ENCODE measurements at regions not wholly inside any gene's neighbourhood (a gene's known extent, or its start where the extent isn't known, plus 50 kb on each side); places are given as distances from the start of the nearest gene placed in this dataset.
A peak's percentile ranks its signal among the peaks of the same experiment; 100 is the strongest.

- Histone ChIP-seq H3K4me3 (ENCODE audit: low read depth in 2 of 2, low read length in 1 of 2) (peak overlapping the region; percentile 20 to 26; a peak in 1 of 4 replicates), H3K9me3 (no peaks in the 10 kb centered on the region), H3F3A (replicated peaks; ENCODE audit: insufficient read depth) (peaks cover 40% of the 10 kb centered on the region), H3K4me2 (peak overlapping the region; percentile 95), H3K27ac (ENCODE audit: low read depth in 2 of 2, low read length in 1 of 2) (peak overlapping the region; percentile 79 to 100), H3K36me3 (replicated peaks in 1 of 2; ENCODE audit: control insufficient read depth in 1 of 2, insufficient read depth in 2 of 2, low read length in 1 of 2) (peaks cover 0 to 4% of the 10 kb centered on the region in 2 experiments), H3K9me2 (no peaks in the 10 kb centered on the region), H4K20me1 (ENCODE audit: insufficient read depth) (no peaks in the 10 kb centered on the region), H3K79me2 (ENCODE audit: insufficient read depth) (peaks cover 100% of the 10 kb centered on the region), H2AFZ (ENCODE audit: low read depth) (no peak overlapping the region), H3K4me1 (ENCODE audit: control insufficient read depth in 1 of 2, insufficient read depth in 2 of 2, low read depth in 1 of 2, low read length in 1 of 2) (peaks cover 46 to 69% of the 10 kb centered on the region in 2 experiments), H3K9ac (peak overlapping the region; percentile 99), H3K27me3 (ENCODE audit: insufficient read depth) (no peaks in the 10 kb centered on the region)
- no peak for DNase-seq
- ChIA-PET CTCF (interaction anchor here (1.2 to 1.5 kb wide), 3 partner anchors 48 to 66 kb away, joined by 3 to 7 read pairs (median 4); no protein-coding TSS in a partner anchor), POLR2A (no interaction called here)
- TF ChIP-seq, protein P1, sequence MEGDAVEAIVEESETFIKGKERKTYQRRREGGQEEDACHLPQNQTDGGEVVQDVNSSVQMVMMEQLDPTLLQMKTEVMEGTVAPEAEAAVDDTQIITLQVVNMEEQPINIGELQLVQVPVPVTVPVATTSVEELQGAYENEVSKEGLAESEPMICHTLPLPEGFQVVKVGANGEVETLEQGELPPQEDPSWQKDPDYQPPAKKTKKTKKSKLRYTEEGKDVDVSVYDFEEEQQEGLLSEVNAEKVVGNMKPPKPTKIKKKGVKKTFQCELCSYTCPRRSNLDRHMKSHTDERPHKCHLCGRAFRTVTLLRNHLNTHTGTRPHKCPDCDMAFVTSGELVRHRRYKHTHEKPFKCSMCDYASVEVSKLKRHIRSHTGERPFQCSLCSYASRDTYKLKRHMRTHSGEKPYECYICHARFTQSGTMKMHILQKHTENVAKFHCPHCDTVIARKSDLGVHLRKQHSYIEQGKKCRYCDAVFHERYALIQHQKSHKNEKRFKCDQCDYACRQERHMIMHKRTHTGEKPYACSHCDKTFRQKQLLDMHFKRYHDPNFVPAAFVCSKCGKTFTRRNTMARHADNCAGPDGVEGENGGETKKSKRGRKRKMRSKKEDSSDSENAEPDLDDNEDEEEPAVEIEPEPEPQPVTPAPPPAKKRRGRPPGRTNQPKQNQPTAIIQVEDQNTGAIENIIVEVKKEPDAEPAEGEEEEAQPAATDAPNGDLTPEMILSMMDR (IDR thresholded peaks at IDR 0.05): no peak
- 73% methylated on average over 7 of the region's 38 CpGs for WGBS (ENCODE audit: low lambda C conversion rate)
These were observed 84.2 kb upstream of the WNT7B start for GRCh38 chr22:46061124-46061500.

DNA sequence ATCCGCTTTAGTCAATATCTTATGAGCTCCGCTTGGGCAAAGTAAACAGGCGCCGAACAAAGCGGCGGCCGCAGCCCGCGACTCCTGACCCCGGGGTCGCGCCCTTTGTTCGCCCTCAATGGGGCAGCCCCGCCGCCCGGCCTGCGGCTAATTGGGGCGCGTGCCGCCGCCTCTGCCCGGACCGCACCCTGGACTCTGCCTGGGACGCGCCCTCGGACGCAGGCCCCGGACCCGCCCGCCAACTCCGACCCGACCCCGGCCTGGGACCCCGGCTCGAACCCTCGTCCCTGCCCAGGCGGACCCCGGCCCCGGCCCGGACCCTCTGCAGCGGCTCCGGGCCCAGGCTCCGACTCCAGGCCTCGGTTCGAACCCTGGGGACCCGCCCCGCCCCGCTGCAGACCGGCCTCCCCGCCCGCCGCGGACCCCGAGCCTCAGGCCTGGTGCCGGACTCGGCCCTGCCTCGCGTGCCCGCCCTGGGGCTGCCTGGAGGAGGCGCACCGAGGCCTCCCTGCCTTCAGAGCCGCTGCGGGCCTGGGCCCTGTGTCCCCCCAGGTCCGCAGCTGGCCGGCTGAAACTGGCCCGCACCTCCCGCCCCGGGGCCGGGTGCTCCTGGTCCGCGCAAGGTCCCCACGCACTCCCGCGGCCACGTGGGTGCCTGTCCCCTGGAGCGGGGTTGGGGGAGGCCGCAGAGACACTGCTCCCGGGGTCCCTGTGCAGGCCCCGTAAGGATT, 84.7 kb upstream of the WNT7B start:
- ChIA-PET CTCF (interaction anchor here (1.2 to 1.7 kb wide), 5 partner anchors 48 to 67 kb away, joined by 3 to 8 read pairs (median 4); no protein-coding TSS in a partner anchor), POLR2A (interaction anchor here (3.2 kb wide), 1 partner anchor 49 kb away, joined by 11 read pairs; no protein-coding TSS in a partner anchor)
- Histone ChIP-seq H3K4me2 (peak overlapping the region; percentile 95), H3K4me3 (ENCODE audit: low read depth in 2 of 2, low read length in 1 of 2) (peak overlapping the region in 1 of 2 experiments; percentile 26; a peak in 1 of 4 replicates), H3K27ac (ENCODE audit: low read depth in 2 of 2, low read length in 1 of 2) (peak overlapping the region; percentile 100), H2AFZ (ENCODE audit: low read depth) (no peak overlapping the region), H3K79me2 (ENCODE audit: insufficient read depth) (peaks cover 100% of the 10 kb centered on the region), H3K9me3 (no peaks in the 10 kb centered on the region), H3K4me1 (ENCODE audit: control insufficient read depth in 1 of 2, insufficient read depth in 2 of 2, low read depth in 1 of 2, low read length in 1 of 2) (peaks cover 44 to 67% of the 10 kb centered on the region in 2 experiments), H3F3A (replicated peaks; ENCODE audit: insufficient read depth) (peaks cover 35% of the 10 kb centered on the region), H3K9me2 (no peaks in the 10 kb centered on the region), H3K36me3 (replicated peaks in 1 of 2; ENCODE audit: control insufficient read depth in 1 of 2, insufficient read depth in 2 of 2, low read length in 1 of 2) (peaks cover 0 to 4% of the 10 kb centered on the region in 2 experiments), H3K27me3 (ENCODE audit: insufficient read depth) (no peaks in the 10 kb centered on the region), H3K9ac (peak overlapping the region; percentile 99), H4K20me1 (ENCODE audit: insufficient read depth) (no peaks in the 10 kb centered on the region)
- TF ChIP-seq YY1 (IDR thresholded peaks at IDR 0.05; ENCODE audit: low read depth) (no peak), TEAD4 (IDR thresholded peaks at IDR 0.05; ENCODE audit: borderline replicate concordance, insufficient read depth) (no peak), RAD21 (IDR thresholded peaks at IDR 0.05; ENCODE audit: low read length) (no peak), IRF3 (IDR thresholded peaks at IDR 0.05; ENCODE audit: low read depth, low read length) (no peak), FOXM1 (IDR thresholded peaks at IDR 0.05; ENCODE audit: low read depth) (no peak), GABPA (IDR thresholded peaks at IDR 0.05; ENCODE audit: low read depth) (no peak), FOSL2 (IDR thresholded peaks at IDR 0.05; ENCODE audit: borderline replicate concordance, low read depth) (no peak), JUND (IDR thresholded peaks at IDR 0.05) (no peak), RXRA (IDR thresholded peaks at IDR 0.05; ENCODE audit: borderline replicate concordance, low read depth) (no peak), SIN3A (IDR thresholded peaks at IDR 0.05; ENCODE audit: borderline replicate concordance, low read depth, low read length) (no peak), RCOR1 (IDR thresholded peaks at IDR 0.05; ENCODE audit: low read length) (no peak), ELF1 (IDR thresholded peaks at IDR 0.05) (no peak), RFX5 (IDR thresholded peaks at IDR 0.05; ENCODE audit: low read length) (no peak), REST (IDR thresholded peaks at IDR 0.05; ENCODE audit: low read depth, low read length) (no peak)
- TF ChIP-seq, protein P2, sequence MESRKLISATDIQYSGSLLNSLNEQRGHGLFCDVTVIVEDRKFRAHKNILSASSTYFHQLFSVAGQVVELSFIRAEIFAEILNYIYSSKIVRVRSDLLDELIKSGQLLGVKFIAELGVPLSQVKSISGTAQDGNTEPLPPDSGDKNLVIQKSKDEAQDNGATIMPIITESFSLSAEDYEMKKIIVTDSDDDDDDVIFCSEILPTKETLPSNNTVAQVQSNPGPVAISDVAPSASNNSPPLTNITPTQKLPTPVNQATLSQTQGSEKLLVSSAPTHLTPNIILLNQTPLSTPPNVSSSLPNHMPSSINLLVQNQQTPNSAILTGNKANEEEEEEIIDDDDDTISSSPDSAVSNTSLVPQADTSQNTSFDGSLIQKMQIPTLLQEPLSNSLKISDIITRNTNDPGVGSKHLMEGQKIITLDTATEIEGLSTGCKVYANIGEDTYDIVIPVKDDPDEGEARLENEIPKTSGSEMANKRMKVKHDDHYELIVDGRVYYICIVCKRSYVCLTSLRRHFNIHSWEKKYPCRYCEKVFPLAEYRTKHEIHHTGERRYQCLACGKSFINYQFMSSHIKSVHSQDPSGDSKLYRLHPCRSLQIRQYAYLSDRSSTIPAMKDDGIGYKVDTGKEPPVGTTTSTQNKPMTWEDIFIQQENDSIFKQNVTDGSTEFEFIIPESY (IDR thresholded peaks at IDR 0.05; ENCODE audit: borderline replicate concordance, low read depth): no peak
- DNase-seq: peak; percentile 45
- 83% methylated on average over 10 of the region's 79 CpGs for WGBS (ENCODE audit: low lambda C conversion rate)
